ENCODE measurements at regions not wholly inside any gene's neighbourhood (a gene's known extent, or its start where the extent isn't known, plus 50 kb on each side); places are given as distances from the start of the nearest gene placed in this dataset.

DNA sequence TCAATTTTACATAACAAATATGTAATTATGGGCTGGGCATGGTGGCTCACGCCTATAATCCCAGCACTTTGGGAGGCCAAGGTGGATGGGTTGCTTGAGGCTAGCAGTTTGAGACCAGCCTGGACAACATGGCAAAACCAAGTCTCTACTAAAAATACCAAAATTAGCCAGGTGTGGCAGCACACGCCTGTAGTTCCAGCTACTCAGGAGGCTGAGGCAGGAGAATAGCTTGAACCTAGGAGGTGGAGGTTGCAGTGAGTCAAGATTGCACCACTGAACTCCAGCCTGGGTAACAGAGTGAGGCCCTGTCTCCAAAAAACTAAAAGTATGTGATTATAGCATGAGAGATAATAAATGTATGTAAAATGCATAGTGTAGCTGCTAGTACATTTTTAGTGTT lies 229.0 kb downstream of the PPARGC1A start:
- no peak for DNase-seq (ENCODE audit: low read depth)

GRCh38 chr4:23654791-23655190 lies 235.1 kb downstream of the PPARGC1A start:
- no peak for DNase-seq (ENCODE audit: low read depth)

DNA sequence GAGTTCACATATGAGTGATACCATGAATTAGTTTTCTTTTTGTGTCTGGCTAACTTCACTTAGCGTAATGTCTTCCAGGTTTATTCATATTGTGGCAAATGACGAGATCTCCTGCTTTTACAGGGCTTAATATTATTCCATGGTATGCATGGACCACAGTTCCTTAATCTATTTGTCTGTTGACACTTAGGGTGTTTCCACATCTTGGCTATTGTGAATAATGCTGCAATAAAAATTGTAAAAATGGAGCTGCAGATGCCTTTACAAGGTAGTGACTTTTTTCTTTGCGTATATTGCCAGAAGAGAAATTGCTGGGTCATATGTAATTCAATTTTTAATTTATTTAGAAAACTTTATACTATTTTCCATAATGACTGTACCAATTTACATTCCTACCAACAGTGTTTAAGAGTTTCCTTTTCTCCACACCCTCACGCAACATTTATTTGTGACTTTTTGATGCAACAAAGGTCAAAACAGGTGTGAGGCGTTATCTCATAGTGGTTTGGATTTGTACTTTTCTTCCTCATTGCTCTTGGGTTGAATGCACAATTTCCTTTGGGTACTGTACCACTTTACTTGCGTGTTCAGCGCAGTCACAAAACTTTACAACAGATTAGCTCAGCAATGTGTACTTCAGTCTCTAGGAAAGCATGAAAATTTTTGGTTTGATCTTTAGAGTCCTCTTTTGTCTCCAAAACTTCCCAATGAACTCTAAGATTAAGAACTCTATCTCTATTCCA lies 240.8 kb downstream of the PPARGC1A start:
- no peak for DNase-seq (ENCODE audit: low read depth)

GRCh38 chr4:23635468-23635867 lies 254.4 kb downstream of the PPARGC1A start:
- no peak for DNase-seq (ENCODE audit: low read depth)

- DNase-seq (ENCODE audit: low read depth): no peak
Measured at GRCh38 chr4:23631255-23631950, 258.4 kb downstream of the PPARGC1A start.

- DNase-seq (ENCODE audit: low read depth): no peak
Measured at GRCh38 chr4:23630110-23630509, 259.7 kb downstream of the PPARGC1A start.

DNA sequence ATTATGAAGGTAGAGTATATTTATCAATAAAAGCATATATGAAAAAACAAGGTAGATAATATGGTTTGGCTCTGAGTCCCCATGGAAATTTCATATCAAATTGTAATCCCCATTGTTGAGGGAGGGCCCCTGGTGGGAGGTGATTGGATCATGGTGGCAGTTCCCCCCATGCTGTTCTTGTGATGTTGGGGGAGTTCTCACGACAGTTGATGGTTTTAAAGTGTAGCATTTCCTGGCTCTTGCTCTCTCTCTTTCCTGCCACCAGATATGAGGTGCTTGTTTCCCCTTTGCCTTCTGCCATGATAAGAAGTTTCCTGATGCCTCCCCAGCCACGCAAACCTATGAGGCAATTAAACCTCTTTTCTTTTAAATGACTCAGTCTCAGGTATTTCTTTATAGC lies 260.4 kb downstream of the PPARGC1A start:
- DNase-seq (ENCODE audit: low read depth): no peak

DNA sequence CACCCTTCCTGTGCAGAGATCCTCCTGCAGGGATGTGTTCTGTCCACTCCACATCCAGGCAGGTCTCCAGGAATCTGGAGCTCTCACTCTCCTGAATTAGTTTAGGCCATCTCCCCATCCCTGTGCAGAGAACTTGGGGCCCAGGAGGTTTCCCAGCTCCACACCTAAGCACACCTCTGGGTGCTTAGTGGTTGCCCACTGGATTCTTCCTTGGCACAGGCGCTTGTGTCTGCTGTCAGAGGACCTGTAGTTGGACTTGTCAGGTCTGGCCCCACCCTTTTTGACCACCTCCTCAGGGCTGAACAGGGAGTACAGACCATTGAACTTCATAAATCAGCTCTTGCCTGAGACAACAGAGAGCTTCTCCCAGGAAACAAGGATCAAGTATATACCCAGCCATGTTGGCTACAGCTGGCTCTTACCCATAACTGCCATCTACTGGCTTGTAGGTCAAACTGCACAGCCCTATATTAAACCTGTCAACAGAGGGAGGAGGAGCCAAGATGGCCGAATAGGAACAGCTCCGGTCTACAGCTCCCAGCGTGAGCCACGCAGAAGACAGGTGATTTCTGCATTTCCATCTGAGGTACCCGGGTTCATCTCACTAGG lies 275.5 kb downstream of the PPARGC1A start:
- DNase-seq (ENCODE audit: low read depth): no peak

DNA sequence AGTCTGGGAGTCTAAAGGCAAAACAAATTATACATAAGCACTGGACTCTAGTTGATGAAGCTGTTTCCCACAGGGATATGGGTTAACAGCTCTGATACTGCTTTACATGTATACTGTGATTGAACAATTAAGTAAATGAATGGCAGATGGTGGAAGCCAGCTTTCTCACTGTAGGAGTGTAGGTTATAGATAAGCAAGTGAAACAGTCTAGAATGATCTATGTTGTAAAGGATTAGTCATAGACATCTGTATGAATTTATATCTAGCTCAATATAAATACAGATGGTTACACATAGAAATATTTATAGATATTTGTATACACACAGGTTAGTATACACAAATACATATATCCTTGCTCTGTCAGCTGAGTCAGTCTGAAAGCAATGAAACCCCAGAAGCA lies 276.1 kb downstream of the PPARGC1A start:
- no peak for DNase-seq (ENCODE audit: low read depth)

DNA sequence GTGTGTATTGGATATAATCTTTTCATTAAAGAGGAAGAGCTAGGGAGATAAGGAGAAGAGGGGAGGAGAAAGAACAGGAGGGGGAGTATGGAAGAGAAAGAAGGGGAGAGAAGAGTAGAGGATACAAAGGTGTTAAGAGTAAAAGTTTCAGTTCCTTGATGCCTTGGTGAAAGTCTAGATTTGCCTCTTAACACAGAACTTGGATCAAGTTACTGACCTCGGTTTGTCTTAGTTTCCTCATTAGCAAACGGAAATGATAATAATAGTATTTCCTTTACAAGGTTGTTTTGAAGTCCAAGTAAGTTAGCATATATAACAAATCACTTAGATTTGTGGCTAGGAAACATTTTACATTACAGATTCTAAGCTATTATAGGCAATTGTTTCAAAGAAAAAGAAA lies 287.1 kb downstream of the PPARGC1A start:
- no peak for DNase-seq (ENCODE audit: low read depth)

DNA sequence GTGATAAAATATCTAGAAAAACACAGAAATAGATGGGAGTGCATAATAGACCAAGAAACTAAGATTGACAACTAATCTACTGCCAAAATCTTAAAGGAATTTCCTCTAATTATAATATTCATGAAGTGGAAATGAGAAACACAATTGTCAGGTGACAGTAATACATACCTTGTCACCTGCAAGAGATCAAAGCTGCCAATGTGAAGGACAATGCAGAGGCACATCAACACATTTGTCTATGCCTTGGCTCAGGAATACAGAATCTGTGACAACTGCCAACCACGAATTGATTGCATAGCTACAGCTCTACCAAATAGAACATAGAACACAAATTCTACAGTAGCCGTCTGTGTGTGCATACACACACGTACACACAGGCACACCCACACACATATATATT lies 295.7 kb downstream of the PPARGC1A start:
- no peak for DNase-seq (ENCODE audit: low read depth)

DNA sequence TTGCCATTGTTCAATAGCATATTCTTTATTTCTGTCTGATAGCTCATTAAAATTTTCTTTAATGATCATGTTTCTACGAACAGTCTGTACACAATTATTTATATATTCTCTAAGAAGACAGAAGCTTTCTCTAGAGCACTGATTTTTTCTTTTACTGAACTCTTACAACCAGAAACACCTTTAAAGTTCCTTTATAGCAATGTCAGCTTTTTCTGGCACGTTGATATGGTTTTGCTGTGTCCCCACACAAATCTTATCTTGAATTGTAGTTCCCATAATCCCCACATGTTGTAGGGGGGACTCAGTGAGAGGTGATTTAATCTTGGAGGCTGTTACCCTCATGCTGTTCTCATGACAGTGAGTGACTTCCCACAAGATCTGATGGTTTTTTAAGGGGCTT lies 299.4 kb downstream of the PPARGC1A start:
- DNase-seq (ENCODE audit: low read depth): no peak

GRCh38 chr4:23584024-23584423 lies 305.8 kb downstream of the PPARGC1A start:
- no peak for DNase-seq (ENCODE audit: low read depth)

DNA sequence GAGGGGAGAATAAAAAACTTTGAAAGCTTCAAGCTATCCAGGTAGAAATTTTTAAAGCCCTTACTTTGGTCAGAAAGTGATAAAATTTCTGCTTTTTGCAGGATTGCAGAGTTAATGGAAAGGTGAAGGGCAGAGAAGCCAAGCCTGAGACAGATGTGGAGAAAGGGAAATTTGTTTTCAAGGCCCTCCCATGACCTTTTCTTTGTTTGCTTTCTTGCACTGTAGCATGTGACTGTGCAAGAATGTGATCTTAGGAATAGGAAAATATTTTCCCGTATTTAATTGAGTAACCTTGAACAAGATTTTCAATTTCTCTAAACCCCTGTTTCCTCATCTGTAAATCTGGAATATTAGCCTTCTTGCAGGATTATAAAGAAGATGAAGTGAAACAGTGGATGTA lies 307.2 kb downstream of the PPARGC1A start:
- no peak for DNase-seq (ENCODE audit: low read depth)

DNA sequence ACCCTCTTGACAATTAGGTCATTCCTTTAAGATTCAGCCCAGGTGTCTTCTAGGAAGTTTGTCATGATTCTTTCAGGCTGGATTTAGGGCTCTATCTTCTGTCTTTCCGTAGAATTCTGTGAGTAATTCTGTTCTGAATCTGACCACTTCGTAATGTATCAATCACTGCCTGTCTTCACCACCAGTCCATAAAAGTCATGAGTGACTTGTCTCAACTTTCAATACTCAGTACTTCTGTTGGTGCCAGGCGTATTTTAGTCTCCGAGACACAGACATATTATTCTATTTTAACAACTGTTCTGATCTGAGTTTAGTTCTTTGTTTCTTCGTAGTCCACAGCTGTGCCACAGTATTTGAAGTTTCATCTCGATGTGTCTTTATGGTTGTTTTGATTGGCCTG lies 310.7 kb downstream of the PPARGC1A start:
- no peak for DNase-seq (ENCODE audit: low read depth)

DNA sequence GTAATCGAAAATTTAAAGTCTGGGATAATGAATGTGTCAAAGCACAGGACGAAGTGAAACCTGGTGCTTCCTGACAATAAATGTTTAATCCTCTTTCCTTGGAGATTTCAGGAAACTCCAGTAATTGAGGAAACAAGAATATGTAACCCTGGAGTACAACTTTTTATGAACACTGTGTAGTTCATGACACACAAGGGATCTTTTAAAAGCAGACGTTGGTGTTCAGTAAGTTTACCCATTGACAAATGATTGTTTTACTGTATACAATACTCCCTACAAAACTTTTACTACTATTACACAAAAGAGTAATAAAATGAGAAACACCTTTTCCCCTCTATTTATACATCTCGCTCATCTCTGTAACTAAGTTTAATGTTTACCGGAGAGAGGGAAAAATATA lies 312.4 kb downstream of the PPARGC1A start:
- no peak for DNase-seq (ENCODE audit: low read depth)

DNA sequence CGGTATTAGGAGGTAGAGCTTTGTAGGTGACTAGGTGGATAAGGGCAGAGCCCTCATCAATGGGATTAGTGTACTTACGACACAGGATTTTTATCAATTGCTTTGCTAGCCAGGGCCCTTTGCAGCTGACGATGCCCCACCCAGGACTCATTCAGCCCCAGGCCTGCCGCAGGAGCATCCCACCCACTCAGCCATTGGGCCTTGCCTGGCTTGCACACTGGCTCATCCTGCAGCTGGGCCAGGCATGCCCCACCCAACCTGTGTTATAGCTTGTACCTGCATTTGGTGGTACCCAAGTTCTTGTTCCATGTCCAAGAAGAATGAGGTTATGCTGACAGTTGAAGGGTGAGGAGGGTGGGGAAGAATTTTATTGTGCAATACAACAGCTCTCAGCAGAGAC lies 317.5 kb downstream of the PPARGC1A start:
- no peak for DNase-seq (ENCODE audit: low read depth)

DNA sequence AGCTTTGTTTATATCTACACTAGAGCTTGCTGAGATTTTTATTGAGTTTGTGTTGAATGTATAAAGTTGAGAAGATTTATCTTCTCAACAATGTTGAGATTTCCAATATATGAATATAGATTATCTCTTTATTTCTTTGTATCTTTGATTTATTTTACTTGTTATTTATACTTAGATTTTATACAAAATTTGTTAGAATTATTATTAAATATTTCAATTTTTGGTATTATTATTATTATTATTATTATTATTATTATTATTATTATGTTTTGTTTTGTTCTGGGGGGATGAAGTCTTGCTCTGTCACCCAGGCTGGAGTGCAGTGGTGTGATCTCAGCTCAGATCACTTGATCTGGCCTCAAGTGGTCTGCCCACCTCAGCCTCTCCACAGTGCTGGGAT lies 322.5 kb downstream of the PPARGC1A start:
- DNase-seq (ENCODE audit: low read depth): no peak

- DNase-seq (ENCODE audit: low read depth): no peak
Measured at GRCh38 chr4:23560748-23561147, 329.1 kb downstream of the PPARGC1A start.

DNA sequence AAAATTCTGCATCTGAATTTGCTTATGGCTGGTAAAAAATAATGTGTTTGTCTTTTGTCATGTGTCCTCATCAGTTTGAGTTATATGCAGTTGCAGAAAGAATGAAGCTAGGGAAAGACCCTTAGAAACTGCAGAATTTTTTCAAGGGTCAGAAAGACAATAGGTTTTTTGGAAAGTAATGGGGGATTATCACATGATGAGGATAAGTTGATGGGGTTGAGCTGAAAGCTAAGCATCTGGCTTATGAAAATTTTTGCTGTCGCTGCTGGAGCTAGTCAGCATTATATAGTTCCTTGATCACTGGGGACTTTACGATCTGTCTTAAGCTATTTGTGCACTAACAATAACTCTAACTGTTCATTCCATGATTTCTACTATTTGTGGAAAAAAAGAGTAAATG lies 331.7 kb downstream of the PPARGC1A start:
- DNase-seq (ENCODE audit: low read depth): no peak

GRCh38 chr4:23547601-23548000 lies 342.2 kb downstream of the PPARGC1A start:
- DNase-seq (ENCODE audit: low read depth): no peak

GRCh38 chr4:23547096-23547495 lies 342.8 kb downstream of the PPARGC1A start:
- DNase-seq (ENCODE audit: low read depth): no peak

GRCh38 chr4:23539969-23540569 lies 349.8 kb downstream of the PPARGC1A start:
- no peak for DNase-seq (ENCODE audit: low read depth)

Measured in forelimb muscle (tissue), 1 donor.